Islet of Langerhans (tissue), 1 donor: ENCODE measurements at regions not wholly inside any gene's neighbourhood (a gene's known extent, or its start where the extent isn't known, plus 50 kb on each side); places are given as distances from the start of the nearest gene placed in this dataset.
"Not testable (repeated sequence)": the region's sequence is repeated elsewhere in the genome, so short reads cannot be mapped to it uniquely, and the experiment has no call there.

Experiments
- FAIRE-seq: peaks from one replicate; lab custom pipeline; 2011; peaks lifted over from hg19 to GRCh38; lab: Jason Lieb, UNC

- FAIRE-seq, result no peak
Observed at GRCh38 chr11:121863126-121863525, 252.9 kb downstream of the BLID start.

GRCh38 chr11:121855138-121855537 lies 260.9 kb downstream of the BLID start:
- FAIRE-seq, result not testable (repeated sequence)

- FAIRE-seq, result no peak
Observed at GRCh38 chr11:121844016-121844415, 272.0 kb downstream of the BLID start.

DNA sequence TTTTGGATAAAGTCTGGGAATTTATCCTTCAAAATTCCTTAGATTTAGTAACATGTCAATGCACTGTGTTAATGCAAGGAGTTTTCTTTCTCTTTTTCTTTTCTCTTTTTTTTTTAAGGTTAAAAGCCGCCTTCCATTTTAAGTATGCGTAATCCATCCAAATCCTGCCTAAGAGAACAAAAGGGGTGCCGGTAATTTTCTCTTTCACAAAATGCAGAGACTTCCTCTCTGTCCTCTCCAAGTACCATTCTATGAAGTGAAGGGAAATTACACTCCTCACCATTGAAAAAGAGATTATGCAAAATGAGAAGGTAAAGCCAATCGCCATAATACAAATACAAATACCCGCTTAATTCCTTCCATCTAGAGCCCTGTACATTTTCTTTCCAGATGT lies 273.8 kb downstream of the BLID start:
- FAIRE-seq, result no peak

DNA sequence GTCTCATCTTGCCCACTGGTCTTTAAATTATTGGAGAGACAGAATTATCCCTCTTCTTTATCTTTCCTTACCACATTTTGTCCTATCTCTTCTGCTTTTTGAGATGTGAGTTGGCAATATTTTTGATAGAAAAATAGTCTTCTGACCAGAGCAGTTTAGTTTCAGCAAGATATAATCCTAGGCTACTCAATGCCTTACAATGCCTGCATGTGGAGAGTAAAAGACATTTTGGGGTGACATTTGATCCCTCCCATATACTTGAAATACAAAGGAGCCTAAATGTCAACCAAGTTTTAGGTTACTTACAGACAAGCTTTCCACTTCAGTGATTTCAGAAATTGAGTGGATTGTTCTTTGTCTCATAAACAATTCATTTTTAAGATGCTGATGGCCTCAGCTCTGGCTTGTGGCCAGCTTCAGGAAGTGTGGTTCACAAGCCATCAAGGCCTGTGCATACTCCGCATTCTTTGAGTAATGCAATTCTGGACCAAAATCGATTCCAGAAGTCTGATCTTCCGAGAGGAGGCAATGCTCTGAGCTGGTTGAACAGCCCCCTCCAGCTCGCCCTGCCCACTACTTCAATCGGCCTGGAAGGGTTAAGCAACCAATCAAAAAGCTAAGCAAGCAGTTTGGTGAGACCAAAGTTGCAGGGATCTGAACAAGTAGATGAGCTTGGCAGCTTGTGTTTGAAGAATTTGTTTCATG lies 274.4 kb downstream of the BLID start:
- FAIRE-seq, result no peak

- no peak for FAIRE-seq
Observed at GRCh38 chr11:121839781-121840180, 276.2 kb downstream of the BLID start.

DNA sequence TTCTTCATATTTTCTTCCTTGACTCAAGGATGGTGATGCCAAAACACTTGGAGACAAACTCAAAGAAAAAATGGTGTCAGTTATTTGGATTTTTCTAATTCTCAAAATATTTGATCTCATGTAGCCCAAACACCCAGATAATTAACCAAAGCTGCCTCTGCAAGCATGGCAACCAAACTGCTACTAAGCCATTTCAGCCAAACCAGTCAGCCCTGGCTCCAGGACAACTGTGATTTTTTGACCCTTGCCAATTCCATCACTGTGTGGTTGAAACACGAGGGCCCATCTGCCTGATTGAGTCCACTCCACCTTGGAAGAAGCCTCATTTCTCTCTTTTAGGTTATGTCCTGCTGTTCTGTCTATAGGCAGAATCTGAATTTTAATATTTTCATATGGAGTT lies 277.4 kb downstream of the BLID start:
- no peak for FAIRE-seq

DNA sequence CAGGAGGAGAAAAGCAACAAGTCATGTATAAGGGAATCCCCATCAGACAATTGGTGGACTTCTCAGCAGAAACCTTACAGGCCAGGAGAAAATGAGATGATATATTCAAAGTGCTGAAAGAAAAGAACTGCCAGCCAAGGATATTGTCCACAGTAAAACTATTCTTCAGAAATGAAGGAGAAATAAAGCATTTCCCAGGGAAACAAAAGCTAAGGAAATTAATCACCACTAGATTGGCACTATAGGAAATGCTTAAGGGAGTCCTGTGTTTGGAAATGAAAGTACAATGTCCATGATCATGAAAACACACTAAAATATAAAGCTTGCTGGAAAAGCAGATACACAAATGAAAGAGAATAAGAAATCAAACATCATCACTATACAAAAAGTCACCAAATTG lies 282.0 kb downstream of the BLID start:
- FAIRE-seq, result no peak

- no peak for FAIRE-seq
Observed at GRCh38 chr11:121829159-121829643, 286.8 kb downstream of the BLID start.

DNA sequence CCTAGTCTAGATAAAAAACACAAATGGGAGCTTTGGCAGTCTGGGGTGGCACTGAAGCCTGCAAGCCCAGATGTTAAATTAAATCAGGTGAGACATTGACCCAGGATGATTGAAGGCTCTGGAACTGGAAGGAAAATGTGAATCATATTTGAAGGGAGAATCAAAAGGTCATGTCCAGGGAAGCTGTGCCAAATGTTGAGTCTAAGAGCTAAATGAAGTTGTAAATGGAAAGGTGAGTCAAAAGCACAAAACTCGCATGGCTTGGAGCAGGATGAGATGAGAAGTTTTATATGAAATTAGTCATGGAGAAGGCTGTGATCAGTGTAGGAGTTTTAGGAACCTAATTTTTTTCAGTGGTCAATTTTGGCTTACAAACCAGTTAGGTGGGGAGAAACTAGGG lies 301.1 kb downstream of the BLID start:
- FAIRE-seq, result no peak

DNA sequence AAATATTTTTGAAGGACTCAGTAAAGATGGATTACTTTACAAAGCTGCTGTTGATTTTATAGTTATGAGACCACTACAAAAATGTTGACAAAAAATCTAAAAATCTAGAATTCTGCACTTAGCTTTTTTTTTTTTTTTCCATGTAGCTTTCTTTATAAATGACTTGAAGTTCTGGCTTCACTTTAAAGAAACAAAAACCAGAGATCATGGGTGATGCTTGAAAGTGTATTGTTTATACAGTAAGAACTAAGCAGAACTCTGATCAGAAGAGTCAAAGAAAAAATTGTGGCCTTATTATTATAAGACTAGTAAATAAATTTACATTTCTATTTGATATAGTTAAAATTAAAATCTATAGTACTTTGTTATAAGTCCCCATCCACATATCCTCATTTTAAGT lies 301.7 kb downstream of the BLID start:
- FAIRE-seq, result no peak

GRCh38 chr11:121810291-121810690 lies 305.7 kb downstream of the BLID start:
- FAIRE-seq, result no peak

DNA sequence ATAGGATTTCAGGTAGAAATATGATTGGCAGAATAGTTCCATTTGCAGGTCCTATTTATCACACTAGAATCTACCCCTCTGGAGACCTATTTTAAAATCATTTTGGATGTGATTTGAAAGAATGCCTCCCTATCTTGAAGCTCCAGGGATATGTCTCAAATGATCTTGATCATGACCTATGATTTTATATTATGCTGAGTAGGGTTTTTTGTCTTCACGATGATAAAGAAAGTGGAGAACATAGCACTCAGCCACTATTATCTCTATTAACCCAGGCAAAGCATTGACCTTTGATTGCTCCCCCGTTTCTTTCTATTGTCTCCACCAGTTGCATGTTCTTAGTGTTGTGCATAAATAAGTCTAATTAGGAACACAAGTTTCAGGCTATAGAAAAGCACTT lies 307.9 kb downstream of the BLID start:
- FAIRE-seq, result no peak

DNA sequence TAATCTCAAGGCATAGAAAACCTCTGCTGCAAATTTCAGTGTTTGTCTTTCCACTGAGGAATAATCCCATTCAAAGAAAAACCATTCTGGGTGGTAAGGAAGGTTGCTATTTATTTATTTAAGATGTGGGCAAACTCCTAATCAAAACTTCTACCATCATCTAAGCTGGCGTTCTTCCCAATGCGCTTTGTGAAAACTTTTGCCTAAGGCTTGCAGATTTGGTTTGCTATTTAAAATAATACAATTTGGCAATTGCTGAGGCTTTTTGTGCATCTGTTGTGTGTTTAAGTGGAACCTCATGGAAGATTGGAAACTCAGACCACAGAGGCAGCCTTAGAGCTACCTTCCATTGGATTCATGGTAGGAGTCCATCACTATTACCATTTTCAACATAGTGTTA lies 309.0 kb downstream of the BLID start:
- FAIRE-seq, result no peak

DNA sequence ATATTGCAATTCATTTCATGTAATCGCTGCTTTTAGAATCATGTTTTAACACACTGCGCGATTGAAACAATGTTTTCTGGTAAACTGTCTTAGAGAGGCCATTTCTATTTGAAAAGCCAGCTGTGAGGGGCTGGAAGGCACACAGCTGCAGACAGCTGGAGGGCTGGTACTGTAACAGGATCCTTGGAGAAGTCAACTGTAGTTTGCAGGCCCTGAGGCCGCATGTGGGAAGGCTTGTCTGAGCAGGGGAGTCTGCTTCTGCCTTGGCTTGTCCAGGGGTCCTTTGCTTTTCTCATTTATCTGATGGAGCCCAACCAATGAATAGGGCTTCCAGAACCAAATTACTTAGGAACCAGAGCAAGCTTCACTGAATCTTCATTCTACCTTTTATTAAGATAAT lies 313.5 kb downstream of the BLID start:
- FAIRE-seq, result no peak

DNA sequence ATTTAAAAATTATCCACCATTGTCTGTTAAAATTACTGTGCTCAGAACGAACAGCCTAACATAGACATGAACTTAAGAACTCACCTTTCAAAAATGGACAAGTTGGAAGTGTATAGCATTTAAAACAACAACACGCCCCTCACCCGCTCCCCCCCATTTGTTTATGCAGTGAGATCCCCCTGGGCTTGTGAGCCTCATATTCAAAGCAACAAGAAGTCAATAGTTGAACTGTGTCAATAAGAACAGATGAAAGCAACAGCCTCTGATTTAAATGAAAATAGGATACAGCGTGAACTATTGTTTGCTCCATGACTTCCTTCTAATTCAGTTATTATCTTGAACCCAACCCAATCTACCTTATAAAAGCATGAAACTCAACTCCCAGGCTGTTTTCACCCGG lies 314.2 kb downstream of the BLID start:
- FAIRE-seq, result no peak

DNA sequence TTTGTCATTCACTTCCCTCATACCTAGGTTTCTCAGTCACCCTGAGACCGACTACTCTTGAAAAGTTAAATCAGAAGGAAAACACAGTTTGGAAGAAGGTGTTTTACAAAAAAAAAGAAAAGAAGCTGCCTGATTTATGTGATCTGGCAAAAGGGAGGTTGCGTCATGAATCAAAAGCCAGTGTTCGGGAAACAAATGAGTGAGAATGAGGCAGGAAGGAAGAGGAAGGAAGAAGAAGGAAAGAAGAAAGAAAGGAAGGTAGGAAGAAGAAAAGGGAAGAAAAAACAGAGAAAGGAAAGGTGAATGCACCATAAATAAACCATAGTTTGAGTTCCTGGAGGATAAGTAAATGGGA lies 314.6 kb downstream of the BLID start:
- no peak for FAIRE-seq

DNA sequence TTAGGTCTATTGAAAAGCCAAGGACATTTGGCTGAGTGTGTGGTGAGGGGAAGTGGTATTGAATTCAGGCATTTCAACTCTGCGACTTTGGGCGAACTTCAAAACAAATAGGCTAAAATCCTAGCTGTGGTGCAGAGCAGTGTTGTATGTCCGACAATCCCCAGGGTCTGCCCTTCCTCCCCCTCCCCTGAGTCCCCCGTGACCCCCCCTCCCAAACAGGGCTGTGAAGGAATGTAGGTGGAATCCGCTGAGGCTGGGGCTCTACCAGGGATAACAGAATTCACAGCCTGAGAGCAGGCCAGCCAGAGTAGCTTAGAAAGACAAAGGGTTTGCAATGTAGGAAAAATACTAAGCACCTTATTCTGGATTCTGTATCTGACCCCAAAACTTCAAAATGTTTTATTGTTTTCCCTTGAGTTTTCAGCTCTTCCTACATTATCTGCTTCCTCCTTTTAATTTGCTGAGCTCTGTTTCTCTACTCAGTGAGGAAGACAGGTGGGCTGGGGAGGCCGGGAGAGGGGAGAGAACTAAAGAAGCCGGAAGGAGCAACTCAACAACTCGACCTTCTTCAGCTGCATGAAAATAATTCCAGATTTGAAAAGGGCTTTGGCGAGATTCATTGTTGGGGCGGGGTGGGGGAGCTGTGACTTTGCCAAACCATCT lies 315.2 kb downstream of the BLID start:
- no peak for FAIRE-seq

DNA sequence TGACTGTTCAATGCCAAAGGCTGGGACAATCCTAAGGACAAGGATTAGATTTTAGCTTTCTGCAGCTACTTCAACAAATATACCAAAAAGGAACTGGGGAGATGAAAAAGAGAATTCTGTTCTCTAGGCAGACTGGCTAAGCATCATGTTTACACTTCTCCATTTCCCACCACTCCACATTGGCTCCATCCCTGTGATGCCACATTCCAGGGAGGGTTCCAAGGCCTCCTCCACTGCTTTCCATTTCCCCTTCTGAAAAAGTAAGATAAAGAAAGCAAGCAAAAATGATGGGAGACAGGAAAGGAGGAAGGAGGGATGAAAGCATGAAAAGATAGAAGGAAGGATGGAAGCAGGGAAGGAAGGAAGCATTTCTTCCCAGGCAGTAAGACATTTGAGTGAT lies 315.8 kb downstream of the BLID start:
- no peak for FAIRE-seq

GRCh38 chr11:121797496-121797895 lies 318.5 kb downstream of the BLID start:
- no peak for FAIRE-seq

- no peak for FAIRE-seq
Observed at GRCh38 chr11:121795174-121795573, 320.8 kb downstream of the BLID start.

DNA sequence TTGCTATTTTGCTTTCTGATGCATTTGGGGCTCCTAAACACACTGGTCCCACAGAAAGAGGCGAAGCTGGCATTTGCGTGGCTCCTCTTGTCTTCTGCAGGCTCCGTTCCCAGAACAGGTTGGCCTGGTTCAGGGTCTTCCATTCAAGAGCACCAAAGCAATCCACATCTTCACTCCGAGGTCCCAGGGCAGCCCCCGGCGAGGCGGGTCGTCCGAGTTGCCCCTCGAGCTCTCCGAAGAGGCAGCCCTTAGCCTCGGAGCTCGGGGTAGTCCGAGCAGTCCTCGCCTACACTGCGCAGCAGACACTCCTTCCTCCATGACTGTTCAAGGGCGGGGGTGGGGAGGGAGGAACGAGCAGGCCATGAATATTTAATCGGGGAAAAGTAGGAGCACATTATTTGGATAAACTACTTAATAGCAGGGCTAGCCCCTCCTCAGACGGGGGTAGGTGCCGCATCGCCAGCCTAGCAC lies 321.3 kb downstream of the BLID start:
- FAIRE-seq, result no peak

DNA sequence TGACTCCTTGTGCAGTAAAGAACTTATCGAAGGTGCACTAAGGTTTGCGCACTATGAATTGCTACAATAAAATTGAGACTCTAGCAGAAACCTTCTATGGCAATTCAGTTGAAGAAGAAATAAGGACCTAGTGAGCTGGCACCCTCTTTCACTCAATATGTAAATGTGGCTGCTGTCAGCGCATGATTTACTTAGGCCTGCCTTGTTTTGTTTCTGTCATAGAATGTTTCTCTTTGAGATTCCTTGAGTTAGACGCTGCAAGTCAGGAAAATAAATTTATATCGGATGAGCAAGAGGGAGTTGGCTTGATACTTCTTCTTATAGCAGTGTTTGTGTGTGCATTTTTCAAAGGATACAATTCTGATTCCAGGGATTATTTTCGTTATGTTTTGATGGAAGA lies 322.1 kb downstream of the BLID start:
- no peak for FAIRE-seq

DNA sequence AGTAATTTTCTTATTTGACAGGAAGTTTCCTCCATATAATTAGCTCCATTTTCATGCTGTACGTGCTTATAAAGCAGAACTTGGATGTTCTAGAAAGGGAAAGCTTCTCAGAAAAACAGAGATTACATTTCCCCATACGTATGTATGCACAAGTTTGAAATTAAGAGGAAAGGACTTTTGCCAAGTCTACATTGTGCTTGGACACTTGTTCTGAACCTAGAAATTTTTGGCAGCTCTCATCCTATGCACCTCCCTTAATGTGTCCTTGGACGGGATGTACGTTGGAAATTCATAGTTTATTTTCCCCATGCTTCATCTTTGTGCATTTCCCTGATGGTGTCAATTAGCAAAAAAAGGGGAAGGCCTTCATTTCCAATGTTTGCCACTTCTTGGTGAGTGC lies 322.7 kb downstream of the BLID start:
- no peak for FAIRE-seq
